CD4-positive, alpha-beta T cell (primary cell): ENCODE measurements at regions not wholly inside any gene's neighbourhood (a gene's known extent, or its start where the extent isn't known, plus 50 kb on each side); places are given as distances from the start of the nearest gene placed in this dataset.

ENCODE experiments used
- ATAC-seq: fragments of 200-7000 bp; cut with Tn5 transposase; one replicate; pipeline ENCODE4 v1.10.0; 2022; ENCODE audit warnings: mild to moderate bottlenecking; ENCODE audit not compliant: poor library complexity
- CTCF ChIA-PET: fragments of 350-600 bp; sonication (Branson Sonifier 250); formaldehyde crosslinking; loops from one replicate; lab custom pipeline; 2021; ENCODE audit warnings: antibody characterized with exemption, inconsistent platforms; lab: Charles Lee
- POLR2A ChIA-PET: fragments of 350-600 bp; sonication (Branson Sonifier 250); formaldehyde crosslinking; loops from one replicate; lab custom pipeline; 2021; ENCODE audit warnings: antibody characterized with exemption, inconsistent platforms; lab: Charles Lee
- DNase-seq, 14 experiments: peaks; one replicate each; pipeline ENCODE4 v3.0.0-alpha.2; 2013 to 2020; ENCODE audit warnings: mixed read lengths in 2 of 14
- H3K27ac ChIP-seq, 2 donors: one replicate each; pipeline versions ENCODE4 v1.5.1 to v1.7.0; 2013; ENCODE audit warnings: low read length in 2 of 2, low read depth in 1 of 2, mild to moderate bottlenecking in 1 of 2
- H3K27me3 ChIP-seq, 2 experiments: 1 replicate in 1 of 2; 2 replicates in 1 of 2; pipeline versions ENCODE4 v1.6.1 to v1.7.0; 2013; ENCODE audit warnings: low read length in 2 of 2, control low read depth in 1 of 2, mild to moderate bottlenecking in 1 of 2, moderate library complexity in 1 of 2; ENCODE audit not compliant: insufficient read depth in 2 of 2, control insufficient read depth in 1 of 2
- H3K36me3 ChIP-seq: one replicate; pipeline ENCODE4 v1.6.1; 2013; ENCODE audit warnings: low read length, control low read depth; ENCODE audit not compliant: insufficient read depth
- H3K4me1 ChIP-seq: one replicate; pipeline ENCODE4 v1.6.1; 2013; ENCODE audit warnings: low read length, control low read depth; ENCODE audit not compliant: insufficient read depth
- H3K4me3 ChIP-seq: one replicate; pipeline ENCODE4 v1.5.1; 2013; ENCODE audit warnings: mild to moderate bottlenecking, low read length, moderate library complexity
- H3K9me3 ChIP-seq, 2 experiments: 1 replicate in 1 of 2; 2 replicates in 1 of 2; pipeline versions ENCODE4 v1.6.1 to v1.7.0; 2013; ENCODE audit warnings: low read length in 2 of 2, mild to moderate bottlenecking in 2 of 2, control low read depth in 1 of 2, moderate library complexity in 1 of 2; ENCODE audit not compliant: control insufficient read depth in 1 of 2, insufficient read depth in 1 of 2
- H3K27ac Mint-ChIP-seq: one replicate; pipeline ENCODE4 v1.8.0; 2020; ENCODE audit warnings: mixed read lengths
- H3K27me3 Mint-ChIP-seq: one replicate; pipeline ENCODE4 v1.8.0; 2021; ENCODE audit warnings: mixed read lengths
- H3K36me3 Mint-ChIP-seq: one replicate; pipeline ENCODE4 v1.8.0; 2021; ENCODE audit warnings: low read depth, mixed read lengths
- H3K4me1 Mint-ChIP-seq: one replicate; pipeline ENCODE4 v1.8.0; 2021; ENCODE audit warnings: low read depth, mixed read lengths
- H3K4me3 Mint-ChIP-seq: one replicate; pipeline ENCODE4 v1.8.0; 2020; ENCODE audit warnings: mild to moderate bottlenecking, mixed read lengths
- H3K9me3 Mint-ChIP-seq: one replicate; pipeline ENCODE4 v1.8.0; 2020; ENCODE audit warnings: mixed read lengths
- CTCF ChIP-seq: fragments of 200-600 bp; IDR thresholded peaks from one replicate; pipeline ENCODE4 v1.8.0; 2022; ENCODE audit warnings: antibody characterized with exemption, mild to moderate bottlenecking
- intact Hi-C, 2 experiments: fragments of 100-400 bp; cut with DNase I in 1 of 2; cut with micrococcal nuclease in 1 of 2; formaldehyde crosslinking; loops; one replicate each; pipeline versions ENCODE4 v1.15.1 to v1.9.0; 2023 to 2025; cut with DNase I, micrococcal nuclease

GRCh38 chr11:87484566-87484965, 446.8 kb downstream of the TMEM135 start:
- no peaks in the 10 kb centered on the region for H3K36me3 ChIP-seq
- Mint-ChIP-seq H3K4me3 (no peak overlapping the region), H3K9me3 (no peaks in the 10 kb centered on the region), H3K4me1 (no peaks in the 10 kb centered on the region), H3K36me3 (no peaks in the 10 kb centered on the region), H3K27ac (no peak overlapping the region), H3K27me3 (no peaks in the 10 kb centered on the region)
- peaks cover 0 to 2% of the 10 kb centered on the region in 2 experiments for H3K9me3 ChIP-seq
- ATAC-seq (no peak), DNase-seq (no peak)
- no peaks in the 10 kb centered on the region for H3K4me1 ChIP-seq
- no peak overlapping the region for H3K27ac ChIP-seq
- POLR2A ChIA-PET = no interaction called here
- H3K4me3 ChIP-seq = no peak overlapping the region
- H3K27me3 ChIP-seq = no peaks in the 10 kb centered on the region
- intact Hi-C loops = no loop called here
- CTCF ChIA-PET = no interaction called here
- TF ChIP-seq CTCF = no peak

DNA sequence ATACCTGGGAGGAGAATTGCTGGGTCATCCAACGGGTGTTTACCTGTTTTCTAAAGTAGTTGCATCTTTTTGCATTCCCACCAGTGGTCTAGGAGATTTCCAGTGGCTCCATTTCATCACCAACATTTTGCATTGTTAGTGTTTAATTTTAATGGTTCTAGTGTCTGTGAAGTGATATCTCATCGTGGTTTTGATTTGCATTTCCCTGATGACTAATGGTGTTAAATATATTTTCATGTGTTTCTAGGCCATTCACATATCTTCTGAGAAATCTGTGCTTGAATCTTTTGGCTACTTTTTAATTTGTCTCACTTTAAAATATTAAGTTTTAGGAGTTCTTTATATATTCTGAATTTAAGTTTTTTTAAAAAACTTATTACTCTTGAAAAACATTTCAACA, 439.6 kb downstream of the TMEM135 start:
- CTCF ChIA-PET = no interaction called here
- H3K36me3 ChIP-seq = no peaks in the 10 kb centered on the region
- no peak for ATAC-seq

GRCh38 chr11:87473174-87473573, 435.4 kb downstream of the TMEM135 start:
- Histone ChIP-seq H3K9me3 (no peaks in the 10 kb centered on the region), H3K27ac (no peak overlapping the region), H3K36me3 (no peaks in the 10 kb centered on the region), H3K27me3 (no peaks in the 10 kb centered on the region), H3K4me3 (no peak overlapping the region), H3K4me1 (no peaks in the 10 kb centered on the region)
- ChIA-PET CTCF (no interaction called here), POLR2A (no interaction called here)
- H3K36me3 Mint-ChIP-seq = no peaks in the 10 kb centered on the region
- intact Hi-C loops = no loop called here
- no peak overlapping the region for H3K4me3 Mint-ChIP-seq
- no peak for TF ChIP-seq CTCF
- no peaks in the 10 kb centered on the region for H3K9me3 Mint-ChIP-seq
- H3K4me1 Mint-ChIP-seq = no peaks in the 10 kb centered on the region
- H3K27ac Mint-ChIP-seq = no peak overlapping the region
- DNase-seq (no peak), ATAC-seq (no peak)
- H3K27me3 Mint-ChIP-seq = no peaks in the 10 kb centered on the region

More for the DNA sequence above, 439.6 kb downstream of the TMEM135 start:
- DNase-seq = no peak
- Histone ChIP-seq H3K4me3 (no peak overlapping the region), H3K9me3 (peaks cover 0 to 8% of the 10 kb centered on the region in 2 experiments), H3K4me1 (no peaks in the 10 kb centered on the region), H3K27me3 (no peaks in the 10 kb centered on the region), H3K27ac (no peak overlapping the region)
- no peaks in the 10 kb centered on the region for H3K36me3 Mint-ChIP-seq
- intact Hi-C loops = no loop called here
- H3K27ac Mint-ChIP-seq = no peak overlapping the region
- POLR2A ChIA-PET = interaction anchor here (0.5 kb wide), 1 partner anchor 565 kb away, joined by 3 read pairs; no protein-coding TSS in a partner anchor
- no peaks in the 10 kb centered on the region for H3K4me1 Mint-ChIP-seq
- peaks cover 4% of the 10 kb centered on the region for H3K9me3 Mint-ChIP-seq
- no peak for TF ChIP-seq CTCF
- H3K4me3 Mint-ChIP-seq = no peak overlapping the region
- H3K27me3 Mint-ChIP-seq = no peaks in the 10 kb centered on the region
